SHP77 treated with DMSO at 0.1 percent for 48 hours (cell line): ENCODE measurements at regions not wholly inside any gene's neighbourhood (a gene's known extent, or its start where the extent isn't known, plus 50 kb on each side); places are given as distances from the start of the nearest gene placed in this dataset.

ENCODE experiments used
- DNase-seq: peaks from one replicate; lab custom pipeline; 2025; lab: John Stamatoyannopoulos, UW

DNA sequence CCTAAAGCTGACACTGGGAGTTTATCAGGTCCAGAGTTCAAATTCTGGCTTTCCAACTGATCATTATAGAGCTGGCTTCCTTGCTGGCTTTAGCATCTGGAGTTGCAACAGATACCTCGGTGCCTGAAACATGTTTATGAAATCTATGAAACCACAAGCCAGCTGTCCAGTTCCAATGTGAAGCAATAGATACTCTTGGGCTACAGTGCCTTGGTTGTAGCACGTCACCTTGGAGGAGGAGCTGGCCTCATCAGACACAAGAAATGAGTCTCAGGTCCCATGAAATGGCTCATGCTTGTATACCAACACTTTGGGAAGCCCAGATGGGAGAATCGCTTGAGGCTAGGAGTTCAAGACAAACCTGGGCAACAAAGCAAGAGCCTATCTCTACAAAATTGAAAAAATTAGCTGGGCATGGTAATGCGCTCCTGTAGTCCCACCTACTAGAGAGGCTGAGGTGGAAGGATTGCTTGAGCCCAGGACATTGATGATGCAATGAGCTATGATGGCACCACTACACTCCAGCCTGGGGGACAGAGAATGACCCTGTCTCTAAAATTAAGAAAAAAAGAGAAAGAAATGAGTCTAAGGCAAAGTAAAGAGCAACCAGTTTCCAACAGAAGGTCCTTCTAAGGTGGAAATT, 132.5 kb upstream of the ZNF648 start:
- DNase-seq: no peak

GRCh38 chr1:182192966-182193365, 131.5 kb upstream of the ZNF648 start:
- DNase-seq: no peak

DNA sequence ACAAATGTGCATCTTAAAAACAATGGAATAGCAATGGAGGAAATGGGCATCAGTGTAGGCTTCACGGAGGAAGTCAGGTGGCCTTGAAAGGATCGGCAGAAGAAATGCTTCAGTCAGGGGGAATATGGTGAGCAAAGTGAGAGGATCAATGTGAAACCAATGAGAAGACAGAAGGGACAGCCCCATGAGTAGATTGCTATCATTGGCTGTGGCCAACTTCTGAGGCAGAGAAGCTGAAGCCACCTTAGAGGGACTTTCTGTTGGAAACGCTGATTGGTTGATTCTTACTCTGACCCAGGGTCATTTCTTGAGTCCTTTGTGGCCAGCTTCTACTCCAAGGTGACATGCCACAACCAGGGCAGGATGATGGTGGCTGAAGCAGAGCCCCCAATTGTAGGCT, 130.7 kb upstream of the ZNF648 start:
- DNase-seq: no peak

- no peak for DNase-seq
Measured at GRCh38 chr1:182191381-182192115, 130.0 kb upstream of the ZNF648 start.

- DNase-seq: no peak
Measured at GRCh38 chr1:182189535-182190066, 128.1 kb upstream of the ZNF648 start.

- no peak for DNase-seq
Measured at GRCh38 chr1:182186757-182187146, 125.2 kb upstream of the ZNF648 start.

- DNase-seq: no peak
Measured at GRCh38 chr1:182185842-182186756, 124.6 kb upstream of the ZNF648 start.

- no peak for DNase-seq
Measured at GRCh38 chr1:182185136-182185535, 123.6 kb upstream of the ZNF648 start.

GRCh38 chr1:182183606-182184005, 122.1 kb upstream of the ZNF648 start:
- no peak for DNase-seq

DNA sequence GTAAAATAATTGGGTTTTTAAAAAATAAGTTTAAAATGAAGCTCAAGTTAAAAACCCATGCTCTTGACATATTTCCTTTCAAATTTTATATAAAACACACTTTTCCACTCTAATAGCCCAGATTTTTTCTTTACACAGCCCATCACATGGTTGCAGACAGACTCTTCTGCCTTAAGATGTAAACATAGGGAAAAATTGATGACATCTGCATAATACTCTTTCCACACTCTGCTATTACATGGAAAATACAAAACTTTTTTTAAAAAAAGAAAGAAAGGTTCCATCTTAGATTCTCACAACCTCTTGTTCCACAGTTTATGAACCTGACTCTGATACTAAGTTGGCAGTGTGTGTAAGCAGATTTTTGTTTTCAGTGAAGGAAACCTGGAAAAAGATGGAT, 120.8 kb upstream of the ZNF648 start:
- no peak for DNase-seq

- DNase-seq: no peak
Measured at GRCh38 chr1:182181167-182181572, 119.7 kb upstream of the ZNF648 start.

DNA sequence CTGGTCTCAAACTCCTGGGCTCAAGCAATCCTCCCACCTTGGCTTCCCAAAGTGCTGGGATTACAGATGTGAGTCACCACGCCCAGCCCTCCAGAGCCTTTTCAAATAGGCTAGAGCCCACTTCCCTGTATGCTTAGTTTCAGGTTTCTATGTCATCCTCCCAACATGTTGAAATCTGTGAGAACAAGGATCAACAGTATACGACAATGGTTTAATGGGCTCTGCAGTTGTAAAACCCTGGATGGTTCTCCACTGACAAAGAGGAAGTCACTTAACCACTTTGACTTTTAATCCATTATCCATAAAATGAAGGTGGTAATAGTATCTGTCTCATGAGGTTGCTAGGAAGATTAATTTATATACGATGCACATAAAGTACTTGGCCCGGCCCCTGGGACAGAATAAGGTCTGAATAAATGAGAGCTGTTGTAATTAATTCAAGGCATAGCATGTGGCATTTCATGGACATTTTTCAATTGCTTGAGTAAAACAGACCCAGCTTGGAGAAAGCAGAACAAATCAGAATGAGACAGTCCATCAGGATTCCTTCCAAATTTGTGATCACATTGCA, 113.9 kb upstream of the ZNF648 start:
- peak; percentile 10 for DNase-seq

GRCh38 chr1:182174513-182174855, 113.0 kb upstream of the ZNF648 start:
- DNase-seq: no peak

- DNase-seq: no peak
Measured at GRCh38 chr1:182173808-182174512, 112.4 kb upstream of the ZNF648 start.

DNA sequence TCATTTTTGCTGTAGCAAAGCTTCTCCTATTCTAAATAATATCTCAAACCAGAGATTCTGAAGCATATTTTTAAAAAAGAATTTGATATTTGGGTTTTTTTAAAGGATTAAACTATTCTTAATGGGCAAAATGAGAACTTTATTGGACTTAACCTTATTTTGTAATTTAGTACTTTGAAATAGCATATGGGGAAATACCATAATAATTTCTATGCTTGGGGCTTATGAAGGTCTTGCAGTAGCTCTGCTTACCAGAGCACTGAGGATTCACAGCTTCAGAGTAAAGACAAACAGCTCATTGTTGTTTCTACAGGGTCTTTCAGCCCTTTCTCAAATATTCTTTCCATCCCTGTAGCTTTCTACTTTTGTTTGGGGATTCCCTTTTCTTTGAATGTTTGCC, 111.2 kb upstream of the ZNF648 start:
- DNase-seq: no peak

- no peak for DNase-seq
Measured at GRCh38 chr1:182170891-182171461, 109.5 kb upstream of the ZNF648 start.

DNA sequence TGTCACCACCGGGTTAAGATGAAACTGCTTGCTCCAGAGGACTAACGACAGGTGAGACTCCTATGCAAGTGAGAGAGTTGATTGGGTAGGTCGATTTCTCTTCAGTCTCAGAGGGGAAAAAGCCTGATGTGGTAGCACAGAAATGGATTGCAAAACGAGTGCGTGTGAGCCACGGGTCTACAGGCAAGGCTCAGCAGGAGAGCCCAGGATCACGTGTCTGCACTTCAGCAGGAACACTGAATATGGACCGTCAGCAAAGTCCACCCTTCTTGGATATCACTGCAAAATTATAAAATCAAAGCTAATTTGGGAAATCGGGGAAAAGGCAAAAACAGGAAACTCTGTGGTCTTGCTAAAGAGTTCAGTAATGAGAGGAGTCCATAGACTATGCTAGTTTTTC, 107.7 kb upstream of the ZNF648 start:
- no peak for DNase-seq

- DNase-seq: no peak
Measured at GRCh38 chr1:182166750-182167149, 105.2 kb upstream of the ZNF648 start.

DNA sequence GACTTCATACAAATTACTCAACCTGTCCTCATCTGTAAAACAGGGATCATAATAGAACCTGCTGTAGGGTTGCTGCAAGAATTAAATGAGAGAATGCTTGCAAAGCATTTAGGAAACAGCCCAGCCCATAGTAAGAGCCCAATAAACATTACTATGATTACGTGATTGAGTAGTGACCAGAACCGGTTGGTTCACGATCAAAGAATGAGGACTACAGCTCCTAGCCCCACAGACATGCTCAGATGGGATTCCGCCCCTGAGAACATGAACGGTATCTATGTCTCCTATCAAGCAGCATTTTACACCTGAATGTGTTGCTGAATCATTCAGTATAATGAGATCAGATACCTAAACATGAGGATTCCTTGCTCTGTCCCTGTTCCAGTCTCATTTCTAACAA, 104.8 kb upstream of the ZNF648 start:
- no peak for DNase-seq

GRCh38 chr1:182164273-182164672, 102.8 kb upstream of the ZNF648 start:
- DNase-seq: no peak

DNA sequence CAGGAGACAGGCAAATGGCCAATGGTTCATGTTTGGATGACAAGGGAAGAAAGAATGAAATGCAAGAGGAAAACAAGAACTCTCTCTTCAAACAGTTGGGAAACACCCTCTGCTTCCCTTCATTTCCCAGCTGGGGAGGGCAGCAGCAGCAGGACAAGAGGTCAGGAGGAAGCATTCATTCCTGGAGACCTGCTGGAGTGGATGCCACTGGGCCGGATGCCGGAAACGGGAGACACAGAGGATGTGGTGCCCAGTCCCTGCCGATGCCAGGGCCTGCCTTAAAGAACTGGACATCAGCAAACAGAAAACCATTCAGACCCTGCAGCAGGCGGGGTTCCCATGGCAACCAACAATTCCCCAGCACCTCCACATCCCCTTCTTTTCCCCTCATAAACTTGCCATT, 102.3 kb upstream of the ZNF648 start:
- no peak for DNase-seq
